Ishikawa (cell line): ENCODE measurements at regions not wholly inside any gene's neighbourhood (a gene's known extent, or its start where the extent isn't known, plus 50 kb on each side); places are given as distances from the start of the nearest gene placed in this dataset.

Source experiments
- CEBPB ChIP-seq: IDR thresholded peaks from 2 replicates; pipeline ENCODE4 v1.6.1; 2012
- CREB1 ChIP-seq: IDR thresholded peaks from 2 replicates; pipeline ENCODE4 v1.6.1; 2012; ENCODE audit warnings: low read depth
- EGR1 ChIP-seq: IDR thresholded peaks from 2 replicates; pipeline ENCODE4 v1.6.1; 2012
- EP300 ChIP-seq: IDR thresholded peaks from 2 replicates; pipeline ENCODE4 v1.6.1; 2012; ENCODE audit warnings: borderline replicate concordance
- FOXM1 ChIP-seq: IDR thresholded peaks from 2 replicates; pipeline ENCODE4 v1.6.1; 2012; ENCODE audit warnings: low read depth, borderline replicate concordance
- MAX ChIP-seq: IDR thresholded peaks from 2 replicates; pipeline ENCODE4 v1.6.1; 2012
- NFIC ChIP-seq: IDR thresholded peaks from 2 replicates; pipeline ENCODE4 v1.6.1; 2012
- RAD21 ChIP-seq: IDR thresholded peaks from 2 replicates; pipeline ENCODE4 v1.6.1; 2012; ENCODE audit warnings: low read depth
- TAF1 ChIP-seq: IDR thresholded peaks from 2 replicates; pipeline ENCODE4 v1.6.1; 2012; ENCODE audit warnings: low read depth, mild to moderate bottlenecking
- TEAD4 ChIP-seq: IDR thresholded peaks from 2 replicates; pipeline ENCODE4 v1.6.1; 2012
- USF1 ChIP-seq: IDR thresholded peaks from 2 replicates; pipeline ENCODE4 v1.6.1; 2012
- YY1 ChIP-seq: IDR thresholded peaks from 2 replicates; pipeline ENCODE4 v1.6.1; 2012; ENCODE audit warnings: low read depth
- TF ChIP-seq, protein P1 (sequence below): IDR thresholded peaks from 2 replicates; pipeline ENCODE4 v1.6.1; 2012; ENCODE audit warnings: low read depth, mild to moderate bottlenecking

DNA sequence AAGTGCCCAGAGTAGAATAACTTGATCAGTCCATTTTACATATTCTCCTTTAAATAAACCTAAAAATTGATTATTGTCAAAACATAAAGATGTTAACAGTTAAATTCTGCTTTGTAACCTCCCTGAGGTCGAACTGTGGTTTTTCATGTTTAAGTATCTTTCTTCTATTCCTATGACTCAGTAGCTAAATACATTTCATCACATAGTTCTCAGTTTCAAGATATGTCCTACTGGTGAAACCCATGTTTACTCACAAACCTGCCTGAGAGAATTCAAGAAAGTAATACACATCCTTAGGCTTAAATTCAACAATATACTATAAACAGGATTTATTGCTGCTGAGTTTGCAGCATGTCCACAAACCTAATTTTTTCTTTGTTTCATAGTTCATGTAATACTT is 692.9 kb downstream of the ZPLD1 start:
- TF ChIP-seq EGR1, result no peak
- no peak for TF ChIP-seq EP300
- TF ChIP-seq TAF1, result no peak
- TF ChIP-seq TEAD4, result no peak
- no peak for TF ChIP-seq MAX
- TF ChIP-seq FOXM1, result no peak
- no peak for TF ChIP-seq RAD21
- TF ChIP-seq NFIC, result no peak
- TF ChIP-seq USF1, result no peak
- TF ChIP-seq CREB1, result no peak

GRCh38 chr3:103134023-103134724 is 699.4 kb downstream of the ZPLD1 start:
- no peak for TF ChIP-seq EP300

DNA sequence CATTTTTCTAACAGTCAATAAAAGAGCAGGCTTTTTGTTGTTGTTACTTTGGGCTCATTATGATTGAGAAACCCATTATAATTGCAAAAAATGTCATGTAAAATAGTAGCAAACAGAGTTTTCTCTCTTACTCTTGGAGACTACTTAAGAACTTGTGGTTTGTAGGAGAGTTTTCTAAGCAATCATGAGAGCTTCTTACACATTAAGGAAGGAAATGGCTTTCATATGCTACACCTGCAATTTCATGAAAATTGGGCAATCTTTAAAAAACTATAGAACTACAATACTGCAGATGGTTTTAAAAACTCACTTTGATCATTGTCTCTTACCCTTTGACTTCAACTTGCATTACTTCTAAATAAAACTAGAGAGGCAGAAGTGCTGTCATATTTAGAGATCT is 701.8 kb downstream of the ZPLD1 start:
- TF ChIP-seq TAF1, result no peak
- no peak for TF ChIP-seq NFIC
- no peak for TF ChIP-seq TEAD4

DNA sequence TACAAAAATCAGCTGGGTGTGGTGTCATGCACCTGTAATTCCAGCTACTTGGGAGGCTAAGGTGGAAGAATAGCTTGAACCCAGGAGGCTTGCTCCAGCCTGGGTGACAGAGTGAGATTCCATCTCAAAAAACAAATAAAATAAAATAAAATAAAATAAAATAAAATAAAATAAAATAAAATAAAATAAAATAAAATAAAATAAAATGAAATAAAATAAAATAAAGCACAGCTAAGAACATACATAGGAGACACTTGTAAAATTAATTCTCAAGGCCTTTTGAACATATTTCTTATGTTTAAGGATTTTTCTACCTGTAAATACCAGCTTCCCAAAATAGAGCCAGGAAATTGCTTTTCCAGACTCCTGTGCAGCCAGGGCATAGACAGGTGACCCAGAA is 703.0 kb downstream of the ZPLD1 start:
- TF ChIP-seq TAF1 (no peak), FOXM1 (no peak), TEAD4 (no peak), EP300 (no peak), USF1 (no peak)
- TF ChIP-seq, protein P1, sequence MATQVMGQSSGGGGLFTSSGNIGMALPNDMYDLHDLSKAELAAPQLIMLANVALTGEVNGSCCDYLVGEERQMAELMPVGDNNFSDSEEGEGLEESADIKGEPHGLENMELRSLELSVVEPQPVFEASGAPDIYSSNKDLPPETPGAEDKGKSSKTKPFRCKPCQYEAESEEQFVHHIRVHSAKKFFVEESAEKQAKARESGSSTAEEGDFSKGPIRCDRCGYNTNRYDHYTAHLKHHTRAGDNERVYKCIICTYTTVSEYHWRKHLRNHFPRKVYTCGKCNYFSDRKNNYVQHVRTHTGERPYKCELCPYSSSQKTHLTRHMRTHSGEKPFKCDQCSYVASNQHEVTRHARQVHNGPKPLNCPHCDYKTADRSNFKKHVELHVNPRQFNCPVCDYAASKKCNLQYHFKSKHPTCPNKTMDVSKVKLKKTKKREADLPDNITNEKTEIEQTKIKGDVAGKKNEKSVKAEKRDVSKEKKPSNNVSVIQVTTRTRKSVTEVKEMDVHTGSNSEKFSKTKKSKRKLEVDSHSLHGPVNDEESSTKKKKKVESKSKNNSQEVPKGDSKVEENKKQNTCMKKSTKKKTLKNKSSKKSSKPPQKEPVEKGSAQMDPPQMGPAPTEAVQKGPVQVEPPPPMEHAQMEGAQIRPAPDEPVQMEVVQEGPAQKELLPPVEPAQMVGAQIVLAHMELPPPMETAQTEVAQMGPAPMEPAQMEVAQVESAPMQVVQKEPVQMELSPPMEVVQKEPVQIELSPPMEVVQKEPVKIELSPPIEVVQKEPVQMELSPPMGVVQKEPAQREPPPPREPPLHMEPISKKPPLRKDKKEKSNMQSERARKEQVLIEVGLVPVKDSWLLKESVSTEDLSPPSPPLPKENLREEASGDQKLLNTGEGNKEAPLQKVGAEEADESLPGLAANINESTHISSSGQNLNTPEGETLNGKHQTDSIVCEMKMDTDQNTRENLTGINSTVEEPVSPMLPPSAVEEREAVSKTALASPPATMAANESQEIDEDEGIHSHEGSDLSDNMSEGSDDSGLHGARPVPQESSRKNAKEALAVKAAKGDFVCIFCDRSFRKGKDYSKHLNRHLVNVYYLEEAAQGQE, result no peak

GRCh38 chr3:103158183-103158582 is 723.4 kb downstream of the ZPLD1 start:
- TF ChIP-seq, protein P1, result no peak
- TF ChIP-seq TEAD4 (no peak), YY1 (no peak)

DNA sequence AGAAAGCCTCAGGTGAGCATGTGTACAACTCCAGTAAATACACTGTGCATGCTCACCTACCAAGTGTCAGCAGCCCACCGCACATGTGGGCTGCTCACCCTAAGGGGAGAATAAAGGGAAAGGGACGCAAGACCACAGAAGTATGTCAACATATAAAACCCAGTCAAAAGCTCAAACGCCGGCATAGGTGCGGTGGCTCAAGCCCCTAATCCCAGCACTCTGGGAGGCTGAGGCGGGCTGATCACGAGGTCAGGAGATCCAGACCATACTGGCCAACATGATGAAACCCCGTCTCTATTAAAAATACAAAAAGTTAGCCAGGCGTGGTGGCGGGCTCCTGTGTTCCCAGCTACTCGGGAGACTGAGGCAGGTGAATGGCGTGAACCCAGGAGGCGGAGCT is 732.1 kb downstream of the ZPLD1 start:
- TF ChIP-seq MAX (no peak), USF1 (no peak), YY1 (no peak), NFIC (no peak), TAF1 (no peak), FOXM1 (no peak), EGR1 (no peak), CREB1 (no peak), CEBPB (no peak), RAD21 (no peak)
- TF ChIP-seq, protein P1, result no peak
